ENCODE measurements at regions not wholly inside any gene's neighbourhood (a gene's known extent, or its start where the extent isn't known, plus 50 kb on each side); places are given as distances from the start of the nearest gene placed in this dataset.

- Histone ChIP-seq H3K9me3 (no peaks in the 10 kb centered on the region), H2AFZ (ENCODE audit: low read depth) (no peak overlapping the region), H3K27ac (ENCODE audit: low read depth in 2 of 2, low read length in 1 of 2) (no peak overlapping the region), H3K36me3 (replicated peaks in 1 of 2; ENCODE audit: control insufficient read depth in 1 of 2, insufficient read depth in 2 of 2, low read length in 1 of 2) (no peaks in the 10 kb centered on the region), H3K9me2 (no peaks in the 10 kb centered on the region), H3F3A (replicated peaks; ENCODE audit: insufficient read depth) (no peaks in the 10 kb centered on the region), H3K79me2 (ENCODE audit: insufficient read depth) (no peaks in the 10 kb centered on the region), H3K4me1 (ENCODE audit: control insufficient read depth in 1 of 2, insufficient read depth in 2 of 2, low read depth in 1 of 2, low read length in 1 of 2) (peaks cover 0 to 9% of the 10 kb centered on the region in 2 experiments; a peak in 3 of 4 replicates), H3K27me3 (ENCODE audit: insufficient read depth) (no peaks in the 10 kb centered on the region), H4K20me1 (ENCODE audit: insufficient read depth) (no peaks in the 10 kb centered on the region), H3K4me3 (ENCODE audit: low read depth in 2 of 2, low read length in 1 of 2) (no peak overlapping the region), H3K9ac (no peak overlapping the region), H3K4me2 (no peak overlapping the region)
- no peak for DNase-seq
- ChIA-PET POLR2A (no interaction called here), CTCF (interaction anchor here (1.3 kb wide), 2 partner anchors 15 to 67 kb away, joined by 4 read pairs; no protein-coding TSS in a partner anchor)
- WGBS (ENCODE audit: low lambda C conversion rate): 77% methylated on average over 5 of the region's 8 CpGs
- TF ChIP-seq POLR2AphosphoS5 (IDR thresholded peaks at IDR 0.05; ENCODE audit: low read depth, low read length): no peak
- no peak for TF ChIP-seq USF2 (IDR thresholded peaks at IDR 0.05; ENCODE audit: borderline replicate concordance, low read depth, low read length)
- TF ChIP-seq RXRA (IDR thresholded peaks at IDR 0.05; ENCODE audit: borderline replicate concordance, low read depth): no peak
- no peak for TF ChIP-seq MAX (IDR thresholded peaks at IDR 0.05; ENCODE audit: low read depth)
- no peak for TF ChIP-seq RFX5 (IDR thresholded peaks at IDR 0.05; ENCODE audit: low read length)
- TF ChIP-seq EP300 (IDR thresholded peaks at IDR 0.05; ENCODE audit: borderline replicate concordance in 1 of 2, low read depth in 1 of 2, low read length in 1 of 2): no peak
- no peak for TF ChIP-seq ZBTB33 (IDR thresholded peaks at IDR 0.05; ENCODE audit: borderline replicate concordance, low read depth)
- no peak for TF ChIP-seq FOSL2 (IDR thresholded peaks at IDR 0.05; ENCODE audit: borderline replicate concordance, low read depth)
- no peak for TF ChIP-seq GABPA (IDR thresholded peaks at IDR 0.05; ENCODE audit: low read depth)
- TF ChIP-seq FOXM1 (IDR thresholded peaks at IDR 0.05; ENCODE audit: low read depth): no peak
- no peak for TF ChIP-seq MXI1 (IDR thresholded peaks at IDR 0.05; ENCODE audit: low read depth, low read length)
- TF ChIP-seq USF1 (IDR thresholded peaks at IDR 0.05; ENCODE audit: borderline replicate concordance, low read depth): no peak
- TF ChIP-seq EZH2phosphoT487 (IDR thresholded peaks at IDR 0.05; ENCODE audit: borderline replicate concordance, low read depth): no peak
- TF ChIP-seq IRF3 (IDR thresholded peaks at IDR 0.05; ENCODE audit: low read depth, low read length): no peak
- TF ChIP-seq YY1 (IDR thresholded peaks at IDR 0.05; ENCODE audit: low read depth): no peak
- no peak for TF ChIP-seq MEF2A (IDR thresholded peaks at IDR 0.05; ENCODE audit: borderline replicate concordance, low read depth)
- no peak for TF ChIP-seq JUND (IDR thresholded peaks at IDR 0.05)
- TF ChIP-seq RAD21 (IDR thresholded peaks at IDR 0.05; ENCODE audit: low read length): no peak
Measured at GRCh38 chr2:133776936-133777573, 208.8 kb upstream of the NCKAP5 start.
